BJ (cell line): ENCODE measurements at regions not wholly inside any gene's neighbourhood (a gene's known extent, or its start where the extent isn't known, plus 50 kb on each side); places are given as distances from the start of the nearest gene placed in this dataset.
"Not testable (repeated sequence)": the region's sequence is repeated elsewhere in the genome, so short reads cannot be mapped to it uniquely, and the experiment has no call there.

Experiments
- CTCF ChIA-PET: fragments of 350-600 bp; formaldehyde crosslinking; extraction: SDS; loops from one replicate; lab custom pipeline; 2021; ENCODE audit warnings: antibody characterized with exemption, inconsistent platforms; lab: Yijun Ruan, JAX
- POLR2A ChIA-PET: fragments of 300-600 bp; sonication (Branson Sonifier 250); formaldehyde crosslinking; extraction: SDS; loops from one replicate; lab custom pipeline; 2021; ENCODE audit warnings: antibody characterized with exemption; lab: Charles Lee
- DNase-seq: peaks from one replicate; pipeline ENCODE4 v3.0.0-alpha.2; 2011; ENCODE audit warnings: low read depth
- H3K27me3 ChIP-seq: 2 replicates; pipeline ENCODE4 v1.6.0; 2011; ENCODE audit warnings: low read length; ENCODE audit not compliant: control insufficient read depth, insufficient read depth
- H3K36me3 ChIP-seq: 2 replicates; pipeline ENCODE4 v1.5.1; 2011; ENCODE audit warnings: low read length; ENCODE audit not compliant: control insufficient read depth, insufficient read depth
- H3K4me3 ChIP-seq: 2 replicates; pipeline ENCODE4 v1.5.1; 2011; ENCODE audit warnings: low read depth, mild to moderate bottlenecking, control low read depth, low read length
- TF ChIP-seq, protein P1 (sequence below): IDR thresholded peaks from 2 replicates; pipeline ENCODE4 v1.5.1; 2011; ENCODE audit warnings: low read depth, mild to moderate bottlenecking, control low read depth, inconsistent platforms, low read length, moderate library complexity; ENCODE audit not compliant: insufficient read depth

- TF ChIP-seq, protein P1, sequence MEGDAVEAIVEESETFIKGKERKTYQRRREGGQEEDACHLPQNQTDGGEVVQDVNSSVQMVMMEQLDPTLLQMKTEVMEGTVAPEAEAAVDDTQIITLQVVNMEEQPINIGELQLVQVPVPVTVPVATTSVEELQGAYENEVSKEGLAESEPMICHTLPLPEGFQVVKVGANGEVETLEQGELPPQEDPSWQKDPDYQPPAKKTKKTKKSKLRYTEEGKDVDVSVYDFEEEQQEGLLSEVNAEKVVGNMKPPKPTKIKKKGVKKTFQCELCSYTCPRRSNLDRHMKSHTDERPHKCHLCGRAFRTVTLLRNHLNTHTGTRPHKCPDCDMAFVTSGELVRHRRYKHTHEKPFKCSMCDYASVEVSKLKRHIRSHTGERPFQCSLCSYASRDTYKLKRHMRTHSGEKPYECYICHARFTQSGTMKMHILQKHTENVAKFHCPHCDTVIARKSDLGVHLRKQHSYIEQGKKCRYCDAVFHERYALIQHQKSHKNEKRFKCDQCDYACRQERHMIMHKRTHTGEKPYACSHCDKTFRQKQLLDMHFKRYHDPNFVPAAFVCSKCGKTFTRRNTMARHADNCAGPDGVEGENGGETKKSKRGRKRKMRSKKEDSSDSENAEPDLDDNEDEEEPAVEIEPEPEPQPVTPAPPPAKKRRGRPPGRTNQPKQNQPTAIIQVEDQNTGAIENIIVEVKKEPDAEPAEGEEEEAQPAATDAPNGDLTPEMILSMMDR = no peak
- no peak for DNase-seq
- H3K4me3 ChIP-seq = no peak overlapping the region
- no peaks in the 10 kb centered on the region for H3K27me3 ChIP-seq
- no peaks in the 10 kb centered on the region for H3K36me3 ChIP-seq
- CTCF ChIA-PET = no interaction called here
- POLR2A ChIA-PET = no interaction called here
Observed at GRCh38 chrY:3037471-3037870, 102.3 kb downstream of the ZFY start.

DNA sequence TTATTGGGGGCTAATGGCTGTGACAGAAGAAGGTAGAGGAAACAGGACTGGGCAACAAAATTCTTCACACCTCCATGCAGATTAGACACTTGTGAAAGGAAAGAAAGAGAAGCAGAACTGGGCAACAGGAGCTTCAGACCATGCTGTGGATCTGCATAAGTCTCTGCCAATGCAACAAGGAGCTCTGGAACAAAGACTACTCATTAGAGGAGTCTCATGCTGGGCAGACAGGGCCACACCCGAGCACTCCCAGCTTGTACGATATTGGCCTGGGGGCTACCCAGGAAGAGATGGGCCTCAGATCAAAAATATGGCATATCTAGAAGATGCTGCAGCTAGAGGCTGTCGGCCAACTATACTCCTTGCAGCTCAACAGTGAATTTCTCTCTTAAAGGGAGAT is 105.2 kb downstream of the ZFY start:
- TF ChIP-seq, protein P1 = no peak
- Histone ChIP-seq H3K4me3 (no peak overlapping the region), H3K27me3 (no peaks in the 10 kb centered on the region), H3K36me3 (no peaks in the 10 kb centered on the region)
- CTCF ChIA-PET = no interaction called here
- DNase-seq = no peak
- POLR2A ChIA-PET = no interaction called here

DNA sequence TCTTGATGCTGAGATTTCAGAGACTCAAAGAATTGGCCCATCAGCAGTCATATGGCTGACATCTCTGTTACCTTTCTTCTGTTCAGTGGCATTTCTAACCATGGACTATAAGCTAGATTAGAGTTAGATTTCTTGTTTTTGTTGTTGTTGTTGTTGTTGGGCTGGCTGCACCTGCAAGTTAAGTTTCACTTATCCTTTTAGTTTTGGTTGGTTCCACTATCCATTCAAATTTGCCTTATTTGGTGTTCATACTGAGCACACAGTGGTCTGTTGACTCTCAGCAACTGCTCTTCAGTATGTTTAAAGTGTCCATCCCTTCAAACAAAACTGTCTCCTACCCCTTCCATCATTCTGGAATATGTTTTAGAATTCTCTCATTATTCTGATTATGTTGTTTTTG is 106.8 kb downstream of the ZFY start:
- CTCF ChIA-PET = no interaction called here
- TF ChIP-seq, protein P1 = no peak
- POLR2A ChIA-PET = no interaction called here
- Histone ChIP-seq H3K27me3 (no peaks in the 10 kb centered on the region), H3K4me3 (no peak overlapping the region), H3K36me3 (no peaks in the 10 kb centered on the region)
- DNase-seq = no peak

DNA sequence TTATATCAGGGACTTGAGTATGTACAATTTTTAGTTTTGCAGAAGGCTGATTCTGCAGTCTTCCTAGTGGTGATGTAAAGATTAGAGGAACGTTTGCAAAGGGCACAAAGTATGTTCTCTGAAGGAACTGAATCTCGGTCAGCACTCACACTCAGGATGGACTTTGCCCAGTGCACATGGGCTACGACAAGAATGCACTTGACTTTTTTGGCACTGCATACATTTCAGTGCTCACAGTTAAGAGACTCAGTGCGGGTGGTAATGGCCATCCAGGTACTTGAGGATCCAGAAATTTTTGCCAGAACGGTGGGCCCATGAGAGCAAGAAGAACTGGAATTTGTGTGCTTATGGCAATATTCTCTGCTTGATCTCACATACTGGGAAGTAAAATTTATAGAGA is 107.7 kb downstream of the ZFY start:
- ChIA-PET POLR2A (no interaction called here), CTCF (no interaction called here)
- no peaks in the 10 kb centered on the region for H3K27me3 ChIP-seq
- H3K36me3 ChIP-seq = no peaks in the 10 kb centered on the region
- TF ChIP-seq, protein P1 = no peak
- no peak for DNase-seq
- H3K4me3 ChIP-seq = no peak overlapping the region

DNA sequence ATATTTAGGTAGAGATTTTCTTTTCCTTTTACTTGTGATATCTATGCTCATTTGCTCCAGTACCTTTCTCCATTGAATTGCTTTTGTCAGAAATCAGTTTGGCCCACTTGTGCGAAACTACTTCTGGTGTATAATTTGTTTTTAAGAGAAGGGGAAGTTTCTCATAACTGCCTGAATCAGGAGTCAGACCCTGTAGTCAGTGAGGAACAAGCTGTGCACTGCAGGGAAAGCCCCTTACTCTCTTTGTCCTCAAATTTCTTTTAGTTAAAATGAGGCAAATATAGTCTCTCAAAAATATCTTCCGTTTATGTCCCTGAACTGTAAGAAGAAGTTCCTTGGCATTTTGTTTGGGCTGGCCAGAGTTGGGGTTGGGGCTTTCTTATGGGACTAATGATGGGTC is 109.9 kb downstream of the ZFY start:
- no peak for DNase-seq
- CTCF ChIA-PET = no interaction called here
- Histone ChIP-seq H3K27me3 (no peaks in the 10 kb centered on the region), H3K4me3 (no peak overlapping the region), H3K36me3 (no peaks in the 10 kb centered on the region)
- POLR2A ChIA-PET = no interaction called here
- TF ChIP-seq, protein P1 = no peak

DNA sequence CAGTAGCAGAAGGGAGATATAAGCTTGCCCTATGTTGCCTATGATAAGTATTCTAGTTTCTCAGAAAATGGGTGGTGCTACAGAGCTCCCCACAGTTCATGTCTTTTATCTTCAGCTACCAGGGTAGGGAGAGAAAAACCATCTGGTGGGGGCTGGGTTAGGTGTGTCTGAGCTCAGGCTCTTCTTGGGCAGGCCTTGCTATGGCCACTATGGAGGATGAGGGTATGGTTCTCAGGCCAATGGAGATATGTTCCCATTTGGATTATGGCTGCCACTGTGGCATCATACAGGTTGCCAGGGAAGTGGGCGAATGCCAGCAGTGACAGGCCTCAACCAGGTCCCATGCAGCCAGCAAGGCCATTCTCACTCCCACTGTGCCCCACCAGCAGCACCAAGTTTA is 120.3 kb downstream of the ZFY start:
- H3K27me3 ChIP-seq, H3K4me3 ChIP-seq, POLR2A ChIA-PET, CTCF ChIA-PET, H3K36me3 ChIP-seq, DNase-seq: not testable (repeated sequence)

GRCh38 chrY:3058342-3058741 is 123.2 kb downstream of the ZFY start:
- CTCF ChIA-PET, H3K36me3 ChIP-seq, DNase-seq, H3K27me3 ChIP-seq, POLR2A ChIA-PET, H3K4me3 ChIP-seq: not testable (repeated sequence)

DNA sequence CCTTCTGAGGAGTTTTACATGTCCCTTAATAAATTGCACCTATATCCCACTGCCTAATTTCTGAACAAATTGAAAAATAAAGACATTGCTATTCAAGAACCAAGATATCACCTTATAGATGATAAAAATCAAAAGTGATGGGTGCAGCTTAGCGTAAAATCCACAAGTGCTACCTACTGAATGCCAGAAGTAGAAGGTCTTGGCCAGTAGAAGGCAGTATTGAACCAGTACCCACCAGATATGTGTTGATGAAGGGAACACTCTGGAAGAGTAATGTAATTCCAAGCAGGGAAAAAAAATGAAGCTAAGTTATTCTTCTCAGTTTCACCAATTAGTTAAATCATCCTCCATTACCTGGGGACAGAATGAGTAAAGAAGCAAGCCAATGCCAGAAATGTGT is 125.5 kb downstream of the ZFY start:
- DNase-seq, H3K27me3 ChIP-seq, H3K4me3 ChIP-seq, CTCF ChIA-PET, H3K36me3 ChIP-seq, POLR2A ChIA-PET: not testable (repeated sequence)

DNA sequence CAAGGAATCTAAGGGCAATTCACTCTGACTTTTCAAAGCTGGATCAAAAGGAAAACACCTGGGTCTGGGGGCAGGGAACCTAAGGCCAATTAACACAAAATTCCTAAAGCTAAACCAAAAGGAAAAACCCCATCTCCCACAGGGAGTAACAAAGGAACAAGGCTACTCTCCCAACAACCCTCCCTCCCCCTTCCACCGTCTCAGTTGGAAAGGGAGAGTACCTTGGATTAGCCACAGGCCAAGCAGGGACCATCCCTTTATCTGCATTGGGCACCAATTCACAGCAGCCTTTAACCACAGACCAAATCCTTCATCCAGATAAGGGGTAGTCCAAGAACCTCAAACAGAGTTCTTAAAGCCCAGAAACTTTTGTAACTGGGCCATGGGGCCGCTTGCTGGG is 153.0 kb downstream of the ZFY start:
- H3K36me3 ChIP-seq, H3K27me3 ChIP-seq, POLR2A ChIA-PET, CTCF ChIA-PET, H3K4me3 ChIP-seq, DNase-seq: not testable (repeated sequence)
